ENCODE measurements at regions not wholly inside any gene's neighbourhood (a gene's known extent, or its start where the extent isn't known, plus 50 kb on each side); places are given as distances from the start of the nearest gene placed in this dataset.

- Histone ChIP-seq H3K27me3 (no peaks in the 10 kb centered on the region), H3K36me3 (no peaks in the 10 kb centered on the region), H3K4me3 (no peak overlapping the region), H3K9me3 (ENCODE audit: low read depth) (no peaks in the 10 kb centered on the region), H3K4me1 (ENCODE audit: low read depth) (no peaks in the 10 kb centered on the region), H3K27ac (no peak overlapping the region)
- no peak for TF ChIP-seq CTCF (IDR thresholded peaks at IDR 0.05; ENCODE audit: low read depth, low read length)
- no peak for DNase-seq (ENCODE audit: low read depth in 1 of 2, low spot score in 1 of 2)
These were observed 609.1 kb upstream of the ANKRD30A start for GRCh38 chr10:36516281-36516680.

- Histone ChIP-seq H3K27ac (no peak overlapping the region), H3K36me3 (no peaks in the 10 kb centered on the region), H3K9me3 (ENCODE audit: low read depth) (no peaks in the 10 kb centered on the region), H3K4me1 (ENCODE audit: low read depth) (no peaks in the 10 kb centered on the region), H3K27me3 (no peaks in the 10 kb centered on the region), H3K4me3 (no peak overlapping the region)
- no peak for TF ChIP-seq CTCF (IDR thresholded peaks at IDR 0.05; ENCODE audit: low read depth, low read length)
- DNase-seq (ENCODE audit: low read depth in 1 of 2, low spot score in 1 of 2): no peak
These were observed 610.1 kb upstream of the ANKRD30A start for GRCh38 chr10:36515319-36515718.

- DNase-seq (ENCODE audit: low read depth in 1 of 2, low spot score in 1 of 2): no peak
- no peak overlapping the region for H3K27ac ChIP-seq
- no peaks in the 10 kb centered on the region for H3K4me1 ChIP-seq (ENCODE audit: low read depth)
- no peak for TF ChIP-seq CTCF (IDR thresholded peaks at IDR 0.05; ENCODE audit: low read depth, low read length)
- no peak overlapping the region for H3K4me3 ChIP-seq
- H3K36me3 ChIP-seq: no peaks in the 10 kb centered on the region
- no peaks in the 10 kb centered on the region for H3K9me3 ChIP-seq (ENCODE audit: low read depth)
- no peaks in the 10 kb centered on the region for H3K27me3 ChIP-seq
These were observed 617.7 kb upstream of the ANKRD30A start for GRCh38 chr10:36507715-36508114.

GRCh38 chr10:36506697-36507496 is 618.5 kb upstream of the ANKRD30A start:
- Histone ChIP-seq H3K9me3 (ENCODE audit: low read depth) (no peaks in the 10 kb centered on the region), H3K27me3 (no peaks in the 10 kb centered on the region), H3K4me1 (ENCODE audit: low read depth) (no peaks in the 10 kb centered on the region), H3K36me3 (no peaks in the 10 kb centered on the region), H3K27ac (no peak overlapping the region), H3K4me3 (no peak overlapping the region)
- no peak for TF ChIP-seq CTCF (IDR thresholded peaks at IDR 0.05; ENCODE audit: low read depth, low read length)
- no peak for DNase-seq (ENCODE audit: low read depth in 1 of 2, low spot score in 1 of 2)

- no peak overlapping the region for H3K27ac ChIP-seq
- H3K4me3 ChIP-seq: no peak overlapping the region
- H3K27me3 ChIP-seq: no peaks in the 10 kb centered on the region
- H3K36me3 ChIP-seq: no peaks in the 10 kb centered on the region
- no peaks in the 10 kb centered on the region for H3K9me3 ChIP-seq (ENCODE audit: low read depth)
- no peak for DNase-seq (ENCODE audit: low read depth in 1 of 2, low spot score in 1 of 2)
- no peaks in the 10 kb centered on the region for H3K4me1 ChIP-seq (ENCODE audit: low read depth)
- no peak for TF ChIP-seq CTCF (IDR thresholded peaks at IDR 0.05; ENCODE audit: low read depth, low read length)
These were observed 619.1 kb upstream of the ANKRD30A start for GRCh38 chr10:36506261-36506660.
